ENCODE measurements at regions not wholly inside any gene's neighbourhood (a gene's known extent, or its start where the extent isn't known, plus 50 kb on each side); places are given as distances from the start of the nearest gene placed in this dataset.

DNA sequence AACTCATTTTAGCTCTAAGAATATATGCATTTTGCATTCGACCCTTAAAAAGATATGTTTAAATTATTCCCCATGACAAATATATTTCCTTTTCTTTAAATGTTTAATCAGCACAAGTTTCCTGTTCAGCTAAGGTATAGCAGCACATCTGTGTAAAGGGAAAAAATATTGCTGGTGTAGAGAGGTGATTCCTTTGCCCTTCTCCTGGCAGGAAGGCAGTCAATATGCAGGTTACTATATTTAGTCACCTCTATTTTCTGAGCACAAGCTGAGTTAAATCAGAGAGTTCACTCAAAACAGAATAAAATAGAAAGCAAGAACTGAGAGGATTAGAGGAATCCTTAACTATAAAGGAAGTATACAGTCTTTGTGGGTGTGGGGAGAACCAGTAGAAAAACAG lies 274.4 kb upstream of the PCSK5 start:
- peaks cover 2% of the 10 kb centered on the region for H3K27me3 Mint-ChIP-seq (ENCODE audit: unreplicated experiment)
- TF ChIP-seq, protein P1, sequence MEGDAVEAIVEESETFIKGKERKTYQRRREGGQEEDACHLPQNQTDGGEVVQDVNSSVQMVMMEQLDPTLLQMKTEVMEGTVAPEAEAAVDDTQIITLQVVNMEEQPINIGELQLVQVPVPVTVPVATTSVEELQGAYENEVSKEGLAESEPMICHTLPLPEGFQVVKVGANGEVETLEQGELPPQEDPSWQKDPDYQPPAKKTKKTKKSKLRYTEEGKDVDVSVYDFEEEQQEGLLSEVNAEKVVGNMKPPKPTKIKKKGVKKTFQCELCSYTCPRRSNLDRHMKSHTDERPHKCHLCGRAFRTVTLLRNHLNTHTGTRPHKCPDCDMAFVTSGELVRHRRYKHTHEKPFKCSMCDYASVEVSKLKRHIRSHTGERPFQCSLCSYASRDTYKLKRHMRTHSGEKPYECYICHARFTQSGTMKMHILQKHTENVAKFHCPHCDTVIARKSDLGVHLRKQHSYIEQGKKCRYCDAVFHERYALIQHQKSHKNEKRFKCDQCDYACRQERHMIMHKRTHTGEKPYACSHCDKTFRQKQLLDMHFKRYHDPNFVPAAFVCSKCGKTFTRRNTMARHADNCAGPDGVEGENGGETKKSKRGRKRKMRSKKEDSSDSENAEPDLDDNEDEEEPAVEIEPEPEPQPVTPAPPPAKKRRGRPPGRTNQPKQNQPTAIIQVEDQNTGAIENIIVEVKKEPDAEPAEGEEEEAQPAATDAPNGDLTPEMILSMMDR (IDR thresholded peaks at IDR 0.05; ENCODE audit: unreplicated experiment) = no peak
- H3K9me3 Mint-ChIP-seq (ENCODE audit: unreplicated experiment) = no peaks in the 10 kb centered on the region
- peaks cover 2% of the 10 kb centered on the region for H3K4me1 Mint-ChIP-seq (ENCODE audit: unreplicated experiment)
- no peak for DNase-seq (ENCODE audit: low spot score)
- no peaks in the 10 kb centered on the region for H3K36me3 Mint-ChIP-seq (ENCODE audit: low read depth, unreplicated experiment)
- no peak overlapping the region for H3K4me3 Mint-ChIP-seq (ENCODE audit: unreplicated experiment)
- no peak overlapping the region for H3K27ac Mint-ChIP-seq (ENCODE audit: unreplicated experiment)

DNA sequence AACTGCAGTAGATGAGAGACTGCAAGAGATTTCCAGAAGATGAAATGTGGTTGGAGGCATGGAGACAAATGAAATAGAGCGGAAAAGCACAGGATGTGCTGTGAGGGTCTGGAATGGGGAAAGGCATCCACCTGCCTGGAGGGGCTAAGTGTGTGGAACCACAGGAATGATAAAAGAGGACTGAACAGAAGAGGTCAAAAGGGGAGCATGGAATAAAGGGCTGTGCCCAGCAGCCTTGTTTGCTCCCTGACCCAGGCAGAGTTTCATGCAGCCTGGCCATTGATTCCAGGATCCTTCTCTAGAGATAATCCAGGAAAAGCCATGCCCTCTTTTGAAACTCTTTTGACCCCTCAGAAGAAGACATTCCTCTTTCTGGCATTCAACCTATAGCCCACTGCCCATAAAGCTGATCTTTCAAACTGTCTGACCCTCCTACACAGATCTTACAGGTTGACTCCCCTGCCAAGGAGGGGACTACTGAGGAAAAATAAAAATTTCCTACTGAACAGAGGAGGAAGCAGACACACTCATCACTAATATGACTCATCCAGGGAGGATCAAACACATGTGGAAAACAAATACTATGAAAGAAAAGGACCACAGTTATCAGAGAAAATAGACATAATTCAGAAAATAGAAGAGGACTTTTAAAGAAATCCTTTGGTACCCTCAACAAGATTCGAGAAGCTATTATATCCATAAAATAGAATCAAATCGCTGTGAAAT lies 273.5 kb upstream of the PCSK5 start:
- no peak for DNase-seq (ENCODE audit: low spot score)
- Mint-ChIP-seq H3K27ac (ENCODE audit: unreplicated experiment) (no peak overlapping the region), H3K4me3 (ENCODE audit: unreplicated experiment) (no peak overlapping the region), H3K4me1 (ENCODE audit: unreplicated experiment) (peaks cover 2% of the 10 kb centered on the region), H3K36me3 (ENCODE audit: low read depth, unreplicated experiment) (no peaks in the 10 kb centered on the region), H3K9me3 (ENCODE audit: unreplicated experiment) (no peaks in the 10 kb centered on the region), H3K27me3 (ENCODE audit: unreplicated experiment) (peaks cover 2% of the 10 kb centered on the region)
- TF ChIP-seq, protein P1 (IDR thresholded peaks at IDR 0.05; ENCODE audit: unreplicated experiment) = no peak

DNA sequence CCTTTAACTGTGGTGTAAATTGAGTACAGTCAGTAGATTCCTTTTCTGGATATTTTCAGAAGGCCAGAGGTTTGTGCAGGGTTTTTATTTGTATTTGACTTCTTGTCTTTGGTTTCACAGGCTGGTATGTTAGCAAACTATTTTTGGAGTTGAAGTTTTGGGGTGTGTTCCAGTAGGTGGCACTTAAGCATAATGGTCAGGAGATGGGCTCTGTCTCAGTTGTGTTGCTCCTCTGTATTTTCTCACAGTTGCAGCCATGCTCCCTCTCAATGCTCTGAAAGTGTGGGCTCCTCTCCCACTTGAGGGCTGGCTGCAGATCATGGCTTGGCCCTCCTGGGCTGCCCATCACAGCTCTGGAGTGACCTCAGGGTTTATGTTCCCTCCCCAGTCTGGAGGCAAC lies 267.0 kb upstream of the PCSK5 start:
- Mint-ChIP-seq H3K4me1 (ENCODE audit: unreplicated experiment) (no peaks in the 10 kb centered on the region), H3K27me3 (ENCODE audit: unreplicated experiment) (peaks cover 2% of the 10 kb centered on the region), H3K27ac (ENCODE audit: unreplicated experiment) (no peak overlapping the region), H3K9me3 (ENCODE audit: unreplicated experiment) (no peaks in the 10 kb centered on the region), H3K36me3 (ENCODE audit: low read depth, unreplicated experiment) (no peaks in the 10 kb centered on the region), H3K4me3 (ENCODE audit: unreplicated experiment) (no peak overlapping the region)
- no peak for DNase-seq (ENCODE audit: low spot score)
- TF ChIP-seq, protein P1 (IDR thresholded peaks at IDR 0.05; ENCODE audit: unreplicated experiment) = no peak

DNA sequence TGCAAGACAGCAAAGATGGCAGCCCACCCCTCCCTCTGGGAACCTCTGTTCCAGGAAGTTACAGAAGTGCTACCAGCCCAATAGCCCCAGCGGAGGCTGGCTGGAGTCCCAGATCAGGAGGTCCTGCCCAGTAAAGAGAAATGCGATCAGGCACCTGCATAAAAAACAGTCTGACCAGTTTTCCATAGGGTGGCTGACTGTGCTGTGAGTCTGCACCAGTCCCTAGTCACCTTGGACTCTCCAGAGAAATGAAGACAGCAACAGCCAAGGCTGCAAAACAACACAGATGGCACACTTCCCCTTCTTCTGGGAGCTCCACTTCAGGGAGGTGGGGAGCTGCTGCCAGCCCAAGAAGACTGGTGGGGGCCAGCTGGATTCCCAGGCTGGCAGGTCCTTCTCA lies 265.5 kb upstream of the PCSK5 start:
- H3K27me3 Mint-ChIP-seq (ENCODE audit: unreplicated experiment) = peaks cover 2% of the 10 kb centered on the region
- no peaks in the 10 kb centered on the region for H3K36me3 Mint-ChIP-seq (ENCODE audit: low read depth, unreplicated experiment)
- H3K9me3 Mint-ChIP-seq (ENCODE audit: unreplicated experiment) = no peaks in the 10 kb centered on the region
- no peak overlapping the region for H3K27ac Mint-ChIP-seq (ENCODE audit: unreplicated experiment)
- no peaks in the 10 kb centered on the region for H3K4me1 Mint-ChIP-seq (ENCODE audit: unreplicated experiment)
- TF ChIP-seq, protein P1 (IDR thresholded peaks at IDR 0.05; ENCODE audit: unreplicated experiment) = no peak
- H3K4me3 Mint-ChIP-seq (ENCODE audit: unreplicated experiment) = no peak overlapping the region
- DNase-seq (ENCODE audit: low spot score) = no peak

DNA sequence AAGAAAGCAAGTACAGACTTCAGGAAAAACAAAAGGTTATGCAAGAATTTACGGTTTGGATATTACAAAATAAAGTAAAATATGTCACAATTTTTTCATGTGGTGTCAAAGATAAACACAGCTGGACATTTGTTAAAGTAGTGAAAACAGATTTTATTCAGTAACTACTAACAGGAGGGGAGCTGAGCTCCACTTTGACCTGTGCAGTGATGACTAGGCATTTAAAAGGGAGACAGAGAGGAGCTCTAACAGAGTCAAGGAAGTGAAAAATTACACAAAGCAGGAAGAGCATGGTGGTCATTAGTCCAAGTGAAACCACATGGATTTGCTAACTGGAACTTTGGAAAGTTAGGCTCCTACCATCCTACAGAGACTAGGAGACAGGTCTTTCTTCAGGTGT lies 263.6 kb upstream of the PCSK5 start:
- no peak overlapping the region for H3K27ac Mint-ChIP-seq (ENCODE audit: unreplicated experiment)
- no peaks in the 10 kb centered on the region for H3K4me1 Mint-ChIP-seq (ENCODE audit: unreplicated experiment)
- no peak overlapping the region for H3K4me3 Mint-ChIP-seq (ENCODE audit: unreplicated experiment)
- no peaks in the 10 kb centered on the region for H3K9me3 Mint-ChIP-seq (ENCODE audit: unreplicated experiment)
- no peaks in the 10 kb centered on the region for H3K36me3 Mint-ChIP-seq (ENCODE audit: low read depth, unreplicated experiment)
- peaks cover 2% of the 10 kb centered on the region for H3K27me3 Mint-ChIP-seq (ENCODE audit: unreplicated experiment)
- TF ChIP-seq, protein P1 (IDR thresholded peaks at IDR 0.05; ENCODE audit: unreplicated experiment) = no peak
- DNase-seq (ENCODE audit: low spot score) = no peak

Data from endothelial cell (in vitro differentiated cells).